ENCODE measurements at regions not wholly inside any gene's neighbourhood (a gene's known extent, or its start where the extent isn't known, plus 50 kb on each side); places are given as distances from the start of the nearest gene placed in this dataset.

- Histone ChIP-seq H3K23ac (ENCODE audit: insufficient read length, low read depth, low read length) (no peak overlapping the region), H2BK15ac (ENCODE audit: low read depth, low read length) (no peak overlapping the region), H2BK120ac (ENCODE audit: low read depth, low read length, poor library complexity, severe bottlenecking) (no peak overlapping the region), H3K18ac (ENCODE audit: insufficient read length, low read depth, low read length) (no peak overlapping the region), H3K56ac (ENCODE audit: insufficient read length, low read depth, low read length) (no peak overlapping the region), H3K14ac (ENCODE audit: insufficient read depth, low read length) (no peak overlapping the region), H4K20me1 (ENCODE audit: control insufficient read depth, insufficient read depth, insufficient read length) (no peaks in the 10 kb centered on the region), H2BK5ac (ENCODE audit: insufficient read length, low read length) (no peak overlapping the region), H3K27me3 (ENCODE audit: insufficient read depth, low read length) (no peaks in the 10 kb centered on the region), H2AK5ac (ENCODE audit: insufficient read length, low read length) (no peak overlapping the region), H3K27ac (ENCODE audit: insufficient read length, low read depth, low read length) (no peak overlapping the region), H3K4me1 (ENCODE audit: insufficient read depth, low read length) (no peaks in the 10 kb centered on the region), H4K8ac (replicated peaks; ENCODE audit: insufficient read length, low read depth, low read length) (no peak overlapping the region), H2BK20ac (ENCODE audit: low read depth, low read length, poor library complexity, severe bottlenecking) (no peak overlapping the region), H3K79me2 (ENCODE audit: insufficient read depth, low read length) (no peaks in the 10 kb centered on the region), H2BK12ac (ENCODE audit: insufficient read length, low read depth, low read length) (no peak overlapping the region), H3K9me3 (ENCODE audit: control insufficient read depth, low read depth, low read length) (no peaks in the 10 kb centered on the region), H3K4ac (ENCODE audit: low read depth, low read length) (no peak overlapping the region), H3K23me2 (ENCODE audit: insufficient read length, low read depth, low read length, poor library complexity, severe bottlenecking) (no peaks in the 10 kb centered on the region), H3K9ac (ENCODE audit: extremely low read depth, insufficient read length, low read length) (no peak overlapping the region), H4K5ac (ENCODE audit: insufficient read length, low read depth, low read length) (no peak overlapping the region), H3T11ph (ENCODE audit: low read length) (no peak overlapping the region), H3K79me1 (ENCODE audit: insufficient read depth, low read depth, low read length, poor library complexity, severe bottlenecking) (no peaks in the 10 kb centered on the region), H3K4me2 (ENCODE audit: insufficient read depth, insufficient read length, low read length) (no peak overlapping the region), H2AFZ (ENCODE audit: low read length) (no peak overlapping the region), H4K91ac (ENCODE audit: insufficient read length, low read depth, low read length) (no peak overlapping the region)
- Mint-ChIP-seq H3K36me3 (ENCODE audit: insufficient read depth in 1 of 3, low read depth in 3 of 3) (no peaks in the 10 kb centered on the region), H3K27ac (peak overlapping the region in 1 of 3 experiments; percentile 35; a peak in 1 of 7 replicates), H3K9me3 (no peaks in the 10 kb centered on the region), H3K4me1 (peaks cover under 1 to 4% of the 10 kb centered on the region in 2 experiments; a peak in 3 of 4 replicates), H3K4me3 (no peak overlapping the region), H3K27me3 (ENCODE audit: low read depth) (no peaks in the 10 kb centered on the region; the same call in 1 of the 2 replicates)
- WGBS (ENCODE audit: extremely low coverage, insufficient read length, low lambda C conversion rate) = no CpG with 5 or more reads among the region's 7 CpGs
- TF ChIP-seq CTCF (conservative IDR thresholded peaks at IDR 0.05) = no peak
- no peak for DNase-seq
Measured at GRCh38 chr1:182119631-182120030, 58.1 kb upstream of the ZNF648 start.

Measured in H9 (cell line).